GM18868 (cell line): ENCODE measurements at regions not wholly inside any gene's neighbourhood (a gene's known extent, or its start where the extent isn't known, plus 50 kb on each side); places are given as distances from the start of the nearest gene placed in this dataset.
"Not testable (repeated sequence)": the region's sequence is repeated elsewhere in the genome, so short reads cannot be mapped to it uniquely, and the experiment has no call there.

Experiments used
- ATAC-seq: cut with Tn5 transposase; IDR thresholded peaks from one replicate; pipeline ENCODE4 v1.9.1; 2021; ENCODE audit warnings: mild to moderate bottlenecking, moderate library complexity; ENCODE audit not compliant: unreplicated experiment

- no peak for ATAC-seq
Observed at GRCh38 chrX:94329182-94329581, 655.2 kb downstream of the FAM133A start.

GRCh38 chrX:94341730-94342129 is 667.7 kb downstream of the FAM133A start:
- ATAC-seq, result not testable (repeated sequence)

DNA sequence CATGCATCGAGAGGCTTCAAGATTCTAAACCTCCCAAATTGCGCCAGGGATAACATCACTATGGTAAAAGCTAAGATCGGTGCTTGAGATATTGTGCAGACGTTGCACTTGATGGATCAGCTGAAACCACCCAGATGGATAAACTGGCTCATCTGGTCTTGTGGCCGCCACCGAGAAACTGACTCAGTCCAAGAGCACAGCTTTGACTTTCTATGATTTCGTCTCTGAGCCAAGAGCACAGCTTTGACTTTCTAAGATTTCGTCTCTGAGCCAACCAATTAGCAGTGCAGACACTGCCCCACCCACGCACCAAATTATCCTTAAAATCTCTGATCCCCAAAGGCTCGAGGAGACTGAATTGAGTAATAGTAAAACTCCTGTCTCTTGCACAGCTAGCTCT is 687.2 kb downstream of the FAM133A start:
- ATAC-seq, result peak; percentile 67

GRCh38 chrX:94365736-94366135 is 691.7 kb downstream of the FAM133A start:
- ATAC-seq, result no peak

DNA sequence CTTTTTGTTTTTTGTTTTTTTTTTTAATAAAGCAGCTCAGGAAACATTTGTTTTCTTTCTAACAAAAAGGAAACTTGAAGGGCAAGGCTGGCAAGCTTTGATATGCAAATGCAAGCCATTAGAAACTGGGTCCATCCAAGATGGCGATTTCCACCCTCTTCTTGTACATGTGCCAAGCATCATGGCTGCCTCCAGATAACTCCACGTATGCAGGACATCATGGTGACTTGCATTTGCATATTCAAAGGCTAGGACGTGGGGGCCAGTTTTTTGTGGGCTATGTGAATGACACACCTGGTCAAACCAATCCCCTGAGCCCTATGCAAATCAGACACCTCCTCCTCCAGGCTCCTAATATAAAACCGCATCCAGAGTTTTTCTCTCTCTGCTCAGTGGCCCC is 692.6 kb downstream of the FAM133A start:
- no peak for ATAC-seq

GRCh38 chrX:94389044-94389443 is 715.0 kb downstream of the FAM133A start:
- ATAC-seq, result no peak

- ATAC-seq, result peak; percentile 96
Observed at GRCh38 chrX:94400488-94400887, 726.5 kb downstream of the FAM133A start.

- ATAC-seq, result no peak
Observed at GRCh38 chrX:94401426-94401825, 727.4 kb downstream of the FAM133A start.

- no peak for ATAC-seq
Observed at GRCh38 chrX:94414746-94415145, 740.7 kb downstream of the FAM133A start.

- no peak for ATAC-seq
Observed at GRCh38 chrX:94418065-94418464, 744.1 kb downstream of the FAM133A start.

DNA sequence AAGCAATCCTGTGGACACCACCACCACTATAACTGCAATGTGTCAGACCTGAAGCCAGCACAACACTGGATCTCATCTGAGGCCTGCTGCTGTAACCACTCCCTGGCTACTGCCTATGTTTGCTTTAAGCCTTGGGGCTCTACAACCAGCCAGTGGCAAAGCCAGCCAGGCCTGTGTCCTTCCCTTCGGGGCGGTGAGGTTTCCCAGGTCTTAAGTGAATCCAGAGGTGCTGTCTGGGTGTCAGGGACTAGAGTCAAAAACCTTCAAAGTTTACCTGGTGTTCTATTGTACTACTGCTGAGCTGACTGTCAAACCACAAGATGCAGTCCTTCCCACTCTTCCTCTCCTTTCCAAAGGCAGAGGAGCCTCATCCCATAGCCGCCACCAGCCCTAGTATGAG is 750.5 kb downstream of the FAM133A start:
- ATAC-seq, result no peak

- no peak for ATAC-seq
Observed at GRCh38 chrX:94430091-94430490, 756.1 kb downstream of the FAM133A start.

DNA sequence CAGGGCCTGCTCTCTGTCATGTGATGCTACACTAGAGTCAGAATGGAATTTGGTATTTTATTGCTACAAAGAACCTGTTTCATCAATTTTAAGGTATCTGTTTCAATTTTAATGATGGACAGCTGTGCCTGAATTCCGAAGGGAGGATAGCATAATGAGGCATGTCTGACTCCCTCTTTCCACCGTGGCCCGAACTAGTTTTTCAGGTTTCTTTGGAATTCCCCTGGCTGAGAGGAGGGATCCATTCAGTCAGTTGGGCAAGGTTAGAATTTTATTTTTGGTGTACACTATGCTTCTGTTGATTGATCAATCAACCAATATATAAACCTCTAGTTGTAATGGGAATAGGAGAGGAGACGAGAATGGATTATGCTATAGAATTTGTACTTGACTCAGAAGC is 761.8 kb downstream of the FAM133A start:
- ATAC-seq, result no peak

- ATAC-seq, result no peak
Observed at GRCh38 chrX:94454159-94454558, 780.2 kb downstream of the FAM133A start.

GRCh38 chrX:94454606-94455005 is 780.6 kb downstream of the FAM133A start:
- no peak for ATAC-seq

DNA sequence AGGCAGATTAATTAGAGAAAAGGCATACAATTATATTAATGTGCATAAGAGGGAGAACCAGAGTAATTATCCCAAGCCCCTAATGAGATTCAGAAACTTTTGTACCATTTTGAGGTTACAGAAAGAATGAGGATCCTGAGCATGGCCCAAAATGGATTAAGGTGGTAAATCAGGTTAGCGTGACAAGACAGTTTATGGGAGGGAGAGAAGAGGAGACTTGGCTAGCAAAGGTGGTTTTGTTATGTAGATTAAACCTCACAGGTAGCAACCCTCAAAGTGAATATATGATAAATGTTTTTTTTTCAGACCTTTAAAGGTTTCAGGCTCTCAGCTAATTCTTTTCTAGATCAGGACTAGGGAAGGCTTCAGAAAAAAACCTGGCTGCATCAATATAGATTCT is 781.8 kb downstream of the FAM133A start:
- no peak for ATAC-seq

DNA sequence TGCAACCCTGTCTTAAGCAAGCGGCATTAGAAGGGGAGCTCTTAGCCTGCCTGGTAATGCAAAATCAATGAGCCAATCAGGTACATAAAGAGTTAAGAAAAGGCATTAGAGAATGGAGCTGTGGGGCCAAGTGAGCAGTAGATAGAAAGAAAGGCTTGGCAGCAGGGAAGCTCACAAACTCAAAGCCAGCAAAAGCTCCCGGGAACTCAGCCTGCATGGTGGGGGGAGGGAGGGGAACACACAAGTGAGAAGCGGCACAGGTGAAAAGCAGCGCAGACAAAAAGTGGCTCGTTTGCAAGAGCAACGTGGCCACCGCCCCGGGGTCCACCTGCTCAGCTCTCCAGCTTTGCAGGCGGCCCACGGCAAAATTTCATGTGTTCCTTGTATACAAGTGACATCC is 818.5 kb downstream of the FAM133A start:
- ATAC-seq, result no peak

DNA sequence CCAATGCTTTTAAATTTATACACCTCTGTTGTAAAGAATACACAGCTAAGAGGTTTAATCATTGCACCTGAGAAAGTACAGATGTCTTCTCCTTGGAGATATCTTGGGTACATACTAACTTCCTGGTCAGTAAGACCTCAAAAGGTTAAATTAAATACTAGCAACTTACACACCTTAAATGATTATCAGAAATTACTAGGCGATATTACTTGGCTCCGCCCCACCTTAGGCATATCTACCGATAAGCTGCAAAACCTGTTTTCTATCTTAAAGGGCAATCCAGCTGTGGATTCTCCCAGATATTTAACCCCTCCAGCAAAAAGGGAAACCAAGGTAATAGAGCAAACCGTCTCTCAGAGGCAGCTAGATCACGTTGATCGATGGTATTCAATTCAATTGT is 819.4 kb downstream of the FAM133A start:
- no peak for ATAC-seq

DNA sequence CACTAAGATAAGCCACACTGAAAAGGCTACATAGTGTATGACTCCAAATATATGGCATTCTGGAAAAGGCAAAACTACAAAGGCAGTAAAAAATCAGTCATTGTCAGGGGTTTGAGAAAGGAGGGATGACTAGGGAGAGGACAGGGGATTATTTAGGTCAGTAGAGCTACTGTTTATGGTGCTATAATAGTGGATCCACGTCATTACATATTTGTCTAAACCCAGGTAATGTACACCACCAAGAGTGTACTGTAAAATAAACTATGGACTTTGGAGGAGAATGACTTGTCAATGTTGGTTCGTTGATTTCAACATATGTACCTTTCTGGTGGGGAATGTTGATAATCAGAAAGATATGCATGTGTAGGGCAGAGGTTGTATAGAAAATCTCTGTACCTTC is 837.6 kb downstream of the FAM133A start:
- ATAC-seq, result no peak

DNA sequence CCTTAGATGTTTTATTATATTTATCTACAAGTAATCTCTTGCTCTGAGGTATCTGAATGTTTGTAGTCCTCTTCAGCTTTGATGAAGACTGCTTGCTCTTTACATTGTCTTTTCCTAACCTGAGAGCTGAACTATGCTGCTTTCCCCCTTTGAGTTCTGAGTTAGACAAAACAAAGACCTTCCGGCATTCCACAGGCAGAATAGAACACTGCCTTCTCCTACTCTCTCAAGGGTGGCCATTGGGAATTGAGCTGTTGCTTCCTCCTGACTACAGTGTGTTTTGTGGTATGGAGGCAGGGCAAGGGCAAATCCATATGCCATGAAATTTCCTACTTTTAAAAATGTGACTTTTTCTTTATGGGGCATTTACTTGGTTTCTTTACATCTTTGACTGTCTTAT is 841.0 kb downstream of the FAM133A start:
- no peak for ATAC-seq

DNA sequence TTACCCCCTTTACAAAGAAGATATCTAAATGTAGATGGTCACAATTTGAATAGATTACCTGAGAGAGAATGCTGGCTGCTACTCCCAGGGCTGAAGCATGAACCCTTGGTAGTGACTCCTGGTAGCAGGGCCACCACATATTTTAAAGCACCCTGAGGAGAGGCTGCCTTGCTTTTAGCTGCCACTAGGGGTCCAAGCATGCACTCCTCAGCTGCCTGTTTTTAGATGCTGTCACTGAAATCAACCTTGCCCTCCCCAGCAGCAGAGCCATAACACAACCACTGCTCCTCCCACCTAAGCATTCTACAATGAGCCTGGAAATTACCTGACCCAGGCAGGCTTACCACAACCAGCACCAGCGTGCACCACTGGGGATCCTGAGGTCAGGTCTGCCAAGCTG is 850.9 kb downstream of the FAM133A start:
- peak; percentile 82 for ATAC-seq

DNA sequence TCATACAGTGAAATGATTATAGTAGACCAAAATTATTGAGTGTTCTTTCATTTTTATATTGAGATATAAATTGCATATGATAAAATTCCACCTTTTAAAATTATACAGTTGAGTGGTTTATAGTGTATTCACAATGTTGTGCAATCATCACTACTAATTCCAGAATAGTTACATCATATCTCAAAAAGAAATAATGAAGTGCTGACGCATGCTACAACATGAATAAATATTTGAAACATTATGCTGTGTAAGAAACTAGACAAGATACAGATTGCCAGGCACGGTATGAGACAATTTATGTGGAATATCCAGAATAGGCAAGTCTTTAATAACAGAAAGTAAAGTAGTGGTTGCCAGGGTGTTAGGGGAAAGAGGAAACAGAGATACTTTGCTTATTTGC is 871.7 kb downstream of the FAM133A start:
- no peak for ATAC-seq

DNA sequence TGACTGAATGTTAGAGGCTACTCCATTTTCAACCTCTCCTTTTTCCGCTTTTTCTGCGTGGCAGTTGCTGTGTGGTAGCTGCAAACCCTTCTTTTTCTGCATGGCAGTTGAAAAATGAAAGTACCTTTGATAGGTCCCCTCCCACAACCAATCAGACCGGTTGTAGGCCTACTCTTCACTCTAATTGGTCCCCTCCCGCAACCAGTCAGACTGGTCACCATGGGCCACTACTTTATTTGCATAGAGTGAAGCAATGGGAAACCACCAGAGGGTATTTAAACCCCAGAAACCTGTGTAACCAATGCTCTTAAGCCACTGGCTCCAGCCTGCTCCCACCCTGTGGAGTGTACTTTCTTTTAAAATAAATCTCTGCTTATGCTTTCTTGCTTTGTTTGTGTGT is 877.8 kb downstream of the FAM133A start:
- ATAC-seq, result no peak

DNA sequence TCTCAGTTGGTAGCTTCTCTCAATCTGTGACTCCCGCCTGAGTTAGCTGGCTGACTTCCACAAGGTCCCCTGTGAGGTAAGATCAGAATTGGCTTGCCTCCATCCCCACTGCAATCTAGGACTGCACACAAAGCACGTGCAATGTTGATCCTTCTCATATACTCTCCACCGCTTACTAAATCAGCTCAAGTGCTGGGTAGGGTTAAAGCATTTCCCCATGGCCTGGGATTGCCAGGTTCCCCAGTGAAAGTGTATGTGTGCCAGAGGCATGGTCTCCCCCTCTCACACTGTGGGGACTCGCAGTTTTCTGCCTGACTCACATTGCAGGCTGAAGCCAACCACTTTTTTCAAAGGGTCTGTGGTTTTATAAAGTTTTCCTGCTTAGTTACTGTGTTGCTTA is 886.9 kb downstream of the FAM133A start:
- ATAC-seq, result no peak
